ENCODE measurements at regions not wholly inside any gene's neighbourhood (a gene's known extent, or its start where the extent isn't known, plus 50 kb on each side); places are given as distances from the start of the nearest gene placed in this dataset.

DNA sequence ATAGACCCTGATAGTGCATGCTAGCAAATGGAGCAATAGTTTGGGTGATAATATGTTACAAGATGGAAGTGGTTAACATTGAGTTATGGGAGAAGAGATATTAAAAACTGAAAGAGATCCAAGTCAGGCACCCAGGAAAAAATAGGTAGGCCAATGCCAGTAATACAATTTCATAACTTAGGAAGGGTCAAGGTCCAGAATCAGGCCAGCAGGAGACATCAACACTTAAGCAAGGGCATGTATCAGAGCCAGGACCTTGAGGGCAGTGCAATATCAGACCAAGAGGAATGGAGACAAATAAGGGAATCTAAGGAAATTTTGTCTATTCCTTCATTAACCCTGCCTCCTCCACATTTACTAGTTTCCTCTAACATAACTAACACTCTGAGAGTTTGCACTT lies 124.1 kb upstream of the NYAP2 start:
- no peak for TF ChIP-seq POLR2AphosphoS5 (IDR thresholded peaks at IDR 0.05; ENCODE audit: control insufficient read depth, insufficient read depth, low read depth, low read length)
- TF ChIP-seq BHLHE40 (IDR thresholded peaks at IDR 0.05; ENCODE audit: low read length) = no peak
- TF ChIP-seq, protein P1, sequence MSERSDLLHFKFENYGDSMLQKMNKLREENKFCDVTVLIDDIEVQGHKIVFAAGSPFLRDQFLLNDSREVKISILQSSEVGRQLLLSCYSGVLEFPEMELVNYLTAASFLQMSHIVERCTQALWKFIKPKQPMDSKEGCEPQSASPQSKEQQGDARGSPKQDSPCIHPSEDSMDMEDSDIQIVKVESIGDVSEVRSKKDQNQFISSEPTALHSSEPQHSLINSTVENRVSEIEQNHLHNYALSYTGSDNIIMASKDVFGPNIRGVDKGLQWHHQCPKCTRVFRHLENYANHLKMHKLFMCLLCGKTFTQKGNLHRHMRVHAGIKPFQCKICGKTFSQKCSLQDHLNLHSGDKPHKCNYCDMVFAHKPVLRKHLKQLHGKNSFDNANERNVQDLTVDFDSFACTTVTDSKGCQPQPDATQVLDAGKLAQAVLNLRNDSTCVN (CRISPR knock-in tag; IDR thresholded peaks at IDR 0.05) = no peak
- TF ChIP-seq REST (IDR thresholded peaks at IDR 0.05; ENCODE audit: borderline replicate concordance) = no peak
- TF ChIP-seq REST (CRISPR knock-in tag; IDR thresholded peaks at IDR 0.05; ENCODE audit: low read depth) = no peak
- no peak for TF ChIP-seq ELF1 (tag; IDR thresholded peaks at IDR 0.05)
- TF ChIP-seq GATA2 (CRISPR knock-in tag; IDR thresholded peaks at IDR 0.05) = no peak
- no peak for TF ChIP-seq KDM1A (IDR thresholded peaks at IDR 0.05)
- TF ChIP-seq ZNF436 (CRISPR knock-in tag; IDR thresholded peaks at IDR 0.05) = no peak
- no peak for TF ChIP-seq ZBTB1 (CRISPR knock-in tag; IDR thresholded peaks at IDR 0.05; ENCODE audit: borderline replicate concordance, low read depth)
- TF ChIP-seq EZH2 (IDR thresholded peaks at IDR 0.05; ENCODE audit: borderline replicate concordance, low read depth, low read length) = no peak
- no peak for TF ChIP-seq HOMEZ (CRISPR knock-in tag; IDR thresholded peaks at IDR 0.05)
- TF ChIP-seq SNIP1 (IDR thresholded peaks at IDR 0.05; ENCODE audit: low read depth) = no peak
- no peak for TF ChIP-seq NR3C1 (CRISPR knock-in tag; IDR thresholded peaks at IDR 0.05)
- TF ChIP-seq EP300 (IDR thresholded peaks at IDR 0.05; ENCODE audit: low read length) = no peak
